Transverse colon (tissue), 4 donors: ENCODE measurements at regions not wholly inside any gene's neighbourhood (a gene's known extent, or its start where the extent isn't known, plus 50 kb on each side); places are given as distances from the start of the nearest gene placed in this dataset.
"Not testable (repeated sequence)": the region's sequence is repeated elsewhere in the genome, so short reads cannot be mapped to it uniquely, and the experiment has no call there.

ENCODE experiments used
- DNase-seq: peaks from one replicate; pipeline ENCODE4 v3.0.0-alpha.2; 2019
- H3K27ac ChIP-seq, 4 donors: fragments of 200-600 bp; sonication (generic); 2 replicates each; pipeline ENCODE4 v1.5.1; 2016 to 2018; ENCODE audit warnings: inconsistent platforms in 4 of 4
- H3K27me3 ChIP-seq: fragments of 200-600 bp; sonication (generic); 2 replicates; pipeline ENCODE4 v1.5.1; 2017; ENCODE audit warnings: inconsistent platforms
- H3K36me3 ChIP-seq, 4 donors: fragments of 200-600 bp; sonication (generic); 2 replicates each; pipeline ENCODE4 v1.5.1; 2017 to 2019; ENCODE audit warnings: inconsistent platforms in 4 of 4
- H3K4me1 ChIP-seq, 4 donors: fragments of 200-600 bp; sonication (generic); 2 replicates each; pipeline ENCODE4 v1.5.1; 2017 to 2020; ENCODE audit warnings: inconsistent platforms in 4 of 4
- H3K4me3 ChIP-seq, 4 donors: fragments of 200-600 bp; sonication (generic); 1 replicate in 1 of 4; 2 replicates in 3 of 4; pipeline versions ENCODE4 v1.5.1 to v1.6.1; 2017 to 2019; ENCODE audit warnings: inconsistent platforms in 4 of 4
- H3K9me3 ChIP-seq, 2 donors: fragments of 200-600 bp; sonication (generic); 2 replicates each; pipeline ENCODE4 v1.5.1; 2017 to 2019; ENCODE audit warnings: inconsistent platforms in 2 of 2
- WGBS, 2 donors: methylation state at CpG; one replicate each; pipeline ENCODE4 v1.1.5; 2018; ENCODE audit warnings: low coverage in 1 of 2; 5-methylcytosine and 5-hydroxymethylcytosine counted together
- in situ Hi-C, 4 donors: fragments of 200-750 bp; cut with MboI; loops; one replicate each; pipeline versions ENCODE4 v1.15.0 to v1.15.1; 2017; ENCODE audit warnings: low sequenced_read_pairs in 3 of 4, low pct_ligation_motif_present in 1 of 4, low pct_unique_long_range_greater_than_20kb in 1 of 4
- intact Hi-C: fragments of 100-400 bp; cut with DNase I; formaldehyde crosslinking; loops from one replicate; pipeline ENCODE4 v1.15.1; 2023; ENCODE audit warnings: low total_unique reads

DNA sequence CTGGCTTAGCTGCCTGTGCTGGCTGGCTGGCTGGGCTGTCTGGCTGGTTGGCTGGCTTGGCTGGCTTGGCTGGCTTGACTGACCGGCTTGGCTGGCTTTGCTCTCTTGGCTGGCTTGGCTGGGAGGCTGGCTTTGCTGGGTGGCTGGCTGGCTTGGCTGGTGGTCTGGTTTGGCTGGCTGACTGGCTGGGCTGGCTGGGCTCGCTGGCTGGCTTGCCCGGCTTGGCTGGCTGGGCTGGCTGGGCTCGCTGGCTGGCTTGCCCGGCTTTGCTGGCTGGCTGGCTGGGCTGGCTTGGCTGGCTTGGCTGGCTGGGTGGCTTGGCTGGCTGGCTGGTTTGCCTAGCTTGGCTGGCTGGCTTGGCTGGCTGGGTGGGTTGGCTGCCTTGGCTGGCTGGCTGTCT, 438.7 kb downstream of the GOLGA6L6 start:
- in situ Hi-C loops, H3K9me3 ChIP-seq, H3K27ac ChIP-seq, H3K4me1 ChIP-seq, intact Hi-C loops, H3K4me3 ChIP-seq, H3K36me3 ChIP-seq, H3K27me3 ChIP-seq: not testable (repeated sequence)
- WGBS, 2 donors: 80% methylated on average over 4 of the region's 5 CpGs; no CpG with 5 or more reads in 1 of the 2 donors
- DNase-seq: peak; percentile 14

GRCh38 chr15:20102209-20102608, 439.4 kb downstream of the GOLGA6L6 start:
- 57 to 83% methylated on average over 1 of the region's 1 CpG for WGBS, 2 donors
- H3K27ac ChIP-seq, H3K9me3 ChIP-seq, in situ Hi-C loops, H3K4me1 ChIP-seq, intact Hi-C loops, H3K27me3 ChIP-seq, H3K4me3 ChIP-seq, H3K36me3 ChIP-seq: not testable (repeated sequence)
- DNase-seq: peak; percentile 7

GRCh38 chr15:20101281-20101680, 440.3 kb downstream of the GOLGA6L6 start:
- in situ Hi-C loops, intact Hi-C loops, H3K27ac ChIP-seq: not testable (repeated sequence)

DNA sequence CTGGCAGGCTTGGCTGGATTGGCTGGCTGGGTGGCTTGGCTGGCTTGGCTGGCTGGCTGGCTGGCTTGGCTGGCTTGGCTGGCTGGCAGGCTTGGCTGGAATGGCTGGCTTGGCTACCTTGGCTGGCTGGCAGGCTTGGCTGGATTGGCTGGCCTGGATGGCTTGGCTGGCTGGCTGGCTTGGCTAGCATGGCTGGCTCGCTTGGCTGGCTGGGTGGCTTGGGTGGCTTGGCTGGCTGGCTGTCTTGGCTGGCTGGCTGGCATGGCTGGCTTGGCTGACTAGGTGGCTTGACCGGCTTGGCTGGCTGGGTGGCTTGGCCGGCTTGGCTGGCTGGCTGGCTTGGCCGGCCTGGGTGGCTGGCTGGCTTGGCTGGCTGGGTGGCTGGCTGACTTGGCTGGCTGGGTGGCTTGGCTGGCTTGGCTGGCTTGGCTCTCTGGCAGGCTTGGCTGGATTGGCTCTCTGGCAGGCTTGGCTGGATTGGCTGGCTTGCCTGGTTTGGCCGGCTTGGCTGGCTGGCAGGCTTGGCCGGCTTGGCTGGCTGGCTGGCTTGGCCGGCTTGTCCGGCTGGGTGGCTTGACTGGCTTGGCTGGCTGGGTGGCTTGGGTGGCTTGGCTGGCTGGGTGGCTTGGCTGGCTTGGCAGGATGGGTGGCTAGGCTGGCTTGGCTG, 440.9 kb downstream of the GOLGA6L6 start:
- intact Hi-C loops, H3K27me3 ChIP-seq, H3K27ac ChIP-seq, H3K4me3 ChIP-seq, H3K4me1 ChIP-seq, in situ Hi-C loops, H3K36me3 ChIP-seq, DNase-seq, H3K9me3 ChIP-seq: not testable (repeated sequence)
- no CpG with 5 or more reads among the region's 8 CpGs for WGBS, 2 donors

More at GRCh38 chr15:20101281-20101680, 440.3 kb downstream of the GOLGA6L6 start:
- H3K36me3 ChIP-seq, DNase-seq, H3K9me3 ChIP-seq, H3K27me3 ChIP-seq, H3K4me3 ChIP-seq, H3K4me1 ChIP-seq: not testable (repeated sequence)
- WGBS, 2 donors: no CpG with 5 or more reads among the region's 3 CpGs

- H3K9me3 ChIP-seq, in situ Hi-C loops, DNase-seq, H3K4me1 ChIP-seq, H3K27ac ChIP-seq, H3K36me3 ChIP-seq, intact Hi-C loops, H3K4me3 ChIP-seq, H3K27me3 ChIP-seq: not testable (repeated sequence)
- WGBS, 2 donors: 60% methylated on average over 2 of the region's 6 CpGs; no CpG with 5 or more reads in 1 of the 2 donors
These were observed 445.8 kb downstream of the GOLGA6L6 start for GRCh38 chr15:20095699-20096303.

GRCh38 chr15:20089541-20089940, 452.1 kb downstream of the GOLGA6L6 start:
- H3K27me3 ChIP-seq: not testable (repeated sequence)
- 93% methylated on average over 2 of the region's 4 CpGs; no CpG with 5 or more reads in 1 of the 2 donors for WGBS, 2 donors

DNA sequence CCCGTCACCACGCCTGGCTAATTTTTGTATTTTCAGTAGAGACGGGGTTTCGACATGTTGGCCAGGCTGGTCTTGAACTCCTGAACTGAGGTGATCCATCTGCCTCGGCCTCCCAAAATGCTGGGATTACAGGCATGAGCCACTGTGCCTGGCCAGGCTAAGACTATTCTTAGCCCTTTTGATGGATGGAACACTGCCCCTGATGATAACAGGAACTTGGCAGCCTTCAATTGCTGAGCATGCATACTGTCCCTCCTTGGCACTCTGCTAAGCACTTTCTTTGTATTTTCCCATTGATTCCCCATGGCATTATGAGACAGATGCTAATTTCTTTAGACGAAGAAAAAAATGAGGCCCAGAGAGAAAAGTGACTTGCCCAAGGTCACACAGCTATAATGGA, 457.6 kb downstream of the GOLGA6L6 start:
- DNase-seq, H3K9me3 ChIP-seq, H3K4me3 ChIP-seq, H3K4me1 ChIP-seq, in situ Hi-C loops, H3K27me3 ChIP-seq, H3K27ac ChIP-seq, H3K36me3 ChIP-seq, intact Hi-C loops: not testable (repeated sequence)
- no CpG with 5 or more reads among the region's 6 CpGs for WGBS, 2 donors

More at GRCh38 chr15:20089541-20089940, 452.1 kb downstream of the GOLGA6L6 start:
- intact Hi-C loops, in situ Hi-C loops, H3K27ac ChIP-seq, H3K4me1 ChIP-seq, H3K36me3 ChIP-seq, H3K9me3 ChIP-seq, DNase-seq, H3K4me3 ChIP-seq: not testable (repeated sequence)

GRCh38 chr15:20074082-20074481, 467.5 kb downstream of the GOLGA6L6 start:
- in situ Hi-C loops: not testable (repeated sequence)
- WGBS, 2 donors: 92% methylated on average over 14 of the region's 35 CpGs; no CpG with 5 or more reads in 1 of the 2 donors

DNA sequence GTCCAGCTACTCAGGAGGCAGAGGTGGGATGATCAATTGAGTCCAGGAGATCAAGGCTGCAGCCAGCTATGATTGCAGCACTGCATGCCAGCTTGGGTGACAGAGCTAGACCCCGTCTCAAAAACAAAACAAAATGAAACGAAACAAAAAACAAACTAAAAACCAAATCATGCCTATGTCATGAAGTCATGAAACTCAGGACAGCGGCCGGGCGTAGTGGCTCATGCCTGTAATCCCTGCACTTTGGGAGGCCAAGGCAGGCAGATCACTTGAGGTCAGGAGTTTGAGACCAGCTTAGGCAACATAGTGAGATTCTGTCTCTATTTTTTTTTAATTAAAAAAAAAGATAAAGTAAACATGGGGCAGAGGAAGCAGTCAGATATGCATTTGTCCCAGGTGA, 472.6 kb downstream of the GOLGA6L6 start:
- in situ Hi-C loops, H3K27ac ChIP-seq, H3K36me3 ChIP-seq, intact Hi-C loops, DNase-seq, H3K27me3 ChIP-seq, H3K4me3 ChIP-seq, H3K4me1 ChIP-seq, H3K9me3 ChIP-seq: not testable (repeated sequence)
- 81% methylated on average over 5 of the region's 5 CpGs; no CpG with 5 or more reads in 1 of the 2 donors for WGBS, 2 donors

More at GRCh38 chr15:20074082-20074481, 467.5 kb downstream of the GOLGA6L6 start:
- H3K27me3 ChIP-seq, H3K9me3 ChIP-seq, H3K4me1 ChIP-seq, intact Hi-C loops, H3K4me3 ChIP-seq, DNase-seq, H3K27ac ChIP-seq, H3K36me3 ChIP-seq: not testable (repeated sequence)

DNA sequence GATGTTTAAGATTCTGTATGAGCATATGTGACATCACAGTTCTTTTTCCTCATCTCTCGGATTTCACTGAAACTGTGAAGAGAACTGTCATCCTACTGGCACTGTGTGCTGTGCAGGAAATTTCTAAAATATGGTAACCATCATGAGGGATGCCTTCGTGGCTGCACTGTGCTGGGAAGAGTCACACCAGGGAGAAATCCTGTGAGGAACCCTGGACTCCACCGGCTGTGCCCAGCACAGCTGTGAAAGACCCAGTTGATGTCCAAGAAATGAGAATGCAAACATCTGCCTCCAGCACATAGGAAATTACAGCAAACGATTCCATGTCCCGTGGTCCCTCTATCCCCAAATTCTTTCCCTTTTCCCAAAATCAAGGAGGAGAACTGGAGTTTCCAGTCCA, 475.4 kb downstream of the GOLGA6L6 start:
- H3K36me3 ChIP-seq, intact Hi-C loops, in situ Hi-C loops, H3K27me3 ChIP-seq, H3K4me1 ChIP-seq, H3K27ac ChIP-seq, H3K4me3 ChIP-seq, H3K9me3 ChIP-seq, DNase-seq: not testable (repeated sequence)
- 65% methylated on average over 5 of the region's 5 CpGs; no CpG with 5 or more reads in 1 of the 2 donors for WGBS, 2 donors

DNA sequence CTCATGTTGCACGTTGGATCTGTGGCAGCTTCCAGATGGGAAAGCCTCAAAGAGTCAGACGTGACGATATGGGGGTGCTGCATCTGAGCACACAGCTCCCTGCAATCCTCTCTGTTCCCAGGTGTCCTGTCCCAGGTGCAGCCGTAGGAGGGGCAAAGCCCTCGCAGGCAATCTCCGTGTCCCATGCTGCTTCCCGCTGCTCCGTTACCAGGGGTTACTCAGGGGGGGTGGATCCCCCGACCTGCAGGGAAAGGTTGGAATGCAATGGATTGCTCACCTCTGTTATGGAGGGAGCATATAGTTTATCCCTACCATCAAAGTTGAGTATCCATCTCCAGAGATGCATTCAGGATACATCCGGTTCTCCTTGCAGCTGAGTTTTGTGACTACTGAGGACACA, 476.1 kb downstream of the GOLGA6L6 start:
- H3K36me3 ChIP-seq, H3K4me3 ChIP-seq, intact Hi-C loops, H3K4me1 ChIP-seq, in situ Hi-C loops, DNase-seq, H3K27ac ChIP-seq, H3K27me3 ChIP-seq, H3K9me3 ChIP-seq: not testable (repeated sequence)
- WGBS, 2 donors: 60 to 82% methylated on average over 1 to 8 of the region's 10 CpGs
